DND-41 (cell line): ENCODE measurements at regions not wholly inside any gene's neighbourhood (a gene's known extent, or its start where the extent isn't known, plus 50 kb on each side); places are given as distances from the start of the nearest gene placed in this dataset.

Experiments
- CTCF ChIP-seq: IDR thresholded peaks from 2 replicates; pipeline ENCODE4 v1.5.1; 2012; ENCODE audit warnings: borderline replicate concordance, low read length, moderate library complexity, mild to moderate bottlenecking; ENCODE audit not compliant: poor library complexity, severe bottlenecking; ENCODE audit errors: extremely low read depth
- EZH2 ChIP-seq: IDR thresholded peaks from 3 replicates; pipeline ENCODE4 v1.6.1; 2012; ENCODE audit warnings: borderline replicate concordance, low read depth, mild to moderate bottlenecking, moderate library complexity, low read length, inconsistent platforms; ENCODE audit not compliant: severe bottlenecking

GRCh38 chr20:39651645-39652325 lies 689.6 kb downstream of the DHX35 start:
- TF ChIP-seq CTCF (no peak), EZH2 (no peak)
